ENCODE measurements at regions not wholly inside any gene's neighbourhood (a gene's known extent, or its start where the extent isn't known, plus 50 kb on each side); places are given as distances from the start of the nearest gene placed in this dataset.

GRCh38 chr3:72113964-72114363 is 329.0 kb upstream of the PROK2 start:
- H3K27ac ChIP-seq = no peak overlapping the region
- ChIA-PET CTCF (no interaction called here), POLR2A (ENCODE audit: low non-redundant PET) (no interaction called here)
- no peak for DNase-seq (ENCODE audit: low spot score)
- TF ChIP-seq CTCF (conservative IDR thresholded peaks at IDR 0.05; ENCODE audit: low read depth) = no peak

- ChIA-PET CTCF (no interaction called here), POLR2A (ENCODE audit: low non-redundant PET) (no interaction called here)
- H3K27ac ChIP-seq = no peak overlapping the region
- DNase-seq (ENCODE audit: low spot score) = no peak
- TF ChIP-seq CTCF (conservative IDR thresholded peaks at IDR 0.05; ENCODE audit: low read depth) = no peak
Observed at GRCh38 chr3:72113564-72113963, 328.6 kb upstream of the PROK2 start.

- H3K27ac ChIP-seq = no peak overlapping the region
- CTCF ChIA-PET = no interaction called here
- POLR2A ChIA-PET (ENCODE audit: low non-redundant PET) = no interaction called here
- DNase-seq (ENCODE audit: low spot score) = no peak
- no peak for TF ChIP-seq CTCF (conservative IDR thresholded peaks at IDR 0.05; ENCODE audit: low read depth)
Observed at GRCh38 chr3:72112435-72112834, 327.5 kb upstream of the PROK2 start.

GRCh38 chr3:72111265-72112205 is 326.6 kb upstream of the PROK2 start:
- ChIA-PET POLR2A (ENCODE audit: low non-redundant PET) (no interaction called here), CTCF (no interaction called here)
- no peak for TF ChIP-seq CTCF (conservative IDR thresholded peaks at IDR 0.05; ENCODE audit: low read depth)
- no peak for DNase-seq (ENCODE audit: low spot score)
- no peak overlapping the region for H3K27ac ChIP-seq

- CTCF ChIA-PET = no interaction called here
- H3K27ac ChIP-seq = no peak overlapping the region
- TF ChIP-seq CTCF (conservative IDR thresholded peaks at IDR 0.05; ENCODE audit: low read depth) = no peak
- no peak for DNase-seq (ENCODE audit: low spot score)
- POLR2A ChIA-PET (ENCODE audit: low non-redundant PET) = no interaction called here
Observed at GRCh38 chr3:72109327-72110259, 324.6 kb upstream of the PROK2 start.

GRCh38 chr3:72105306-72105705 is 320.4 kb upstream of the PROK2 start:
- ChIA-PET CTCF (no interaction called here), POLR2A (ENCODE audit: low non-redundant PET) (no interaction called here)
- no peak overlapping the region for H3K27ac ChIP-seq
- no peak for TF ChIP-seq CTCF (conservative IDR thresholded peaks at IDR 0.05; ENCODE audit: low read depth)
- no peak for DNase-seq (ENCODE audit: low spot score)
